Keratinocyte (primary cell): ENCODE measurements at regions not wholly inside any gene's neighbourhood (a gene's known extent, or its start where the extent isn't known, plus 50 kb on each side); places are given as distances from the start of the nearest gene placed in this dataset.

Experiments
- DNase-seq: peaks from one replicate; pipeline ENCODE4 v3.0.0-alpha.2; 2011; ENCODE audit warnings: low read depth, missing footprints, low spot score
- FAIRE-seq: peaks from 2 replicates; lab custom pipeline; 2011; peaks lifted over from hg19 to GRCh38; lab: Jason Lieb, UNC
- H2AFZ ChIP-seq: 2 replicates; pipeline ENCODE4 v1.6.0; 2012; ENCODE audit warnings: low read length, control low read depth, inconsistent platforms; ENCODE audit not compliant: control insufficient read depth
- H3K27ac ChIP-seq: 2 replicates; pipeline ENCODE4 v1.5.1; 2011; ENCODE audit warnings: low read length; ENCODE audit not compliant: control insufficient read depth, insufficient read depth
- H3K27me3 ChIP-seq: 3 replicates; pipeline ENCODE4 v1.6.0; 2011; ENCODE audit warnings: low read length; ENCODE audit not compliant: control insufficient read depth, insufficient read depth; ENCODE audit errors: extremely low read depth
- H3K36me3 ChIP-seq, 2 experiments: 2 replicates in 1 of 2; 3 replicates in 1 of 2; pipeline ENCODE4 v1.5.1; 2011; ENCODE audit warnings: low read length in 2 of 2, mild to moderate bottlenecking in 1 of 2; ENCODE audit not compliant: control insufficient read depth in 2 of 2, insufficient read depth in 2 of 2; ENCODE audit errors: extremely low read depth in 1 of 2
- H3K4me1 ChIP-seq: 3 replicates; pipeline ENCODE4 v1.5.1; 2011; ENCODE audit warnings: low read length; ENCODE audit not compliant: control insufficient read depth, insufficient read depth; ENCODE audit errors: extremely low read depth
- H3K4me2 ChIP-seq: 3 replicates; pipeline ENCODE4 v1.6.0; 2011; ENCODE audit warnings: low read depth, low read length; ENCODE audit not compliant: control insufficient read depth, insufficient read depth; ENCODE audit errors: extremely low read depth
- H3K4me3 ChIP-seq, 3 experiments: fragments of 200-600 bp in 1 of 3; sonication (generic) in 1 of 3; 2 replicates in 2 of 3; 3 replicates in 1 of 3; pipeline ENCODE4 v1.5.1; 2011 to 2016; ENCODE audit warnings: low read length in 3 of 3, mild to moderate bottlenecking in 3 of 3, control low read depth in 2 of 3, inconsistent platforms in 1 of 3, low read depth in 1 of 3, mixed read lengths in 1 of 3, mixed run types in 1 of 3, moderate library complexity in 1 of 3; ENCODE audit not compliant: control insufficient read depth in 2 of 3, insufficient read depth in 2 of 3; ENCODE audit errors: extremely low read depth in 1 of 3
- H3K79me2 ChIP-seq: 2 replicates; pipeline ENCODE4 v1.6.0; 2012; ENCODE audit warnings: low read length; ENCODE audit not compliant: control insufficient read depth, insufficient read depth
- H3K9ac ChIP-seq: 3 replicates; pipeline ENCODE4 v1.6.0; 2011; ENCODE audit warnings: low read length; ENCODE audit not compliant: control insufficient read depth, insufficient read depth; ENCODE audit errors: extremely low read depth
- H3K9me1 ChIP-seq: 3 replicates; pipeline ENCODE4 v1.6.0; 2011; ENCODE audit warnings: low read length; ENCODE audit not compliant: control insufficient read depth, insufficient read depth; ENCODE audit errors: extremely low read depth
- H3K9me3 ChIP-seq: 2 replicates; pipeline ENCODE4 v1.5.1; 2012; ENCODE audit warnings: low read depth, low read length; ENCODE audit not compliant: control insufficient read depth
- H4K20me1 ChIP-seq: 3 replicates; pipeline ENCODE4 v1.6.0; 2011; ENCODE audit warnings: low read length; ENCODE audit not compliant: control insufficient read depth, insufficient read depth; ENCODE audit errors: extremely low read depth
- CTCF ChIP-seq, 3 experiments: IDR thresholded peaks in 1 of 3; conservative IDR thresholded peaks in 1 of 3; optimal IDR thresholded peaks in 1 of 3; 2 replicates in 2 of 3; 3 replicates in 1 of 3; pipeline versions ENCODE3 to v1.5.1; 2011; ENCODE audit warnings: low read length in 3 of 3, mild to moderate bottlenecking in 3 of 3, moderate library complexity in 2 of 3, control low read depth in 1 of 3, inconsistent platforms in 1 of 3; ENCODE audit not compliant: insufficient read depth in 2 of 3; ENCODE audit errors: extremely low read depth in 1 of 3
- EZH2 ChIP-seq: IDR thresholded peaks from one replicate; pipeline ENCODE4 v1.6.1; 2012; ENCODE audit warnings: inconsistent platforms, mild to moderate bottlenecking, low read length, moderate library complexity
- dilution Hi-C: fragments of 300-500 bp; cut with MboI; formaldehyde crosslinking; loops from one replicate; pipeline ENCODE4 v1.7.0; 2020; ENCODE audit warnings: low sequenced_read_pairs; ENCODE audit not compliant: extremely low pct_ligation_motif_present

- dilution Hi-C loops: no loop called here
- H2AFZ ChIP-seq: no peak overlapping the region
- H3K9me1 ChIP-seq: no peaks in the 10 kb centered on the region
- H3K79me2 ChIP-seq: no peaks in the 10 kb centered on the region
- H3K4me3 ChIP-seq: no peak overlapping the region
- no peak for TF ChIP-seq CTCF (optimal IDR thresholded peaks at IDR 0.05 in 1 of 3, IDR thresholded peaks at IDR 0.05 in 1 of 3, conservative IDR thresholded peaks at IDR 0.05 in 1 of 3; ENCODE audit: extremely low read depth in 1 of 3, insufficient read depth in 2 of 3, low read length in 3 of 3)
- no peak for TF ChIP-seq EZH2
- no peaks in the 10 kb centered on the region for H3K4me1 ChIP-seq
- no peak overlapping the region for H3K9ac ChIP-seq
- H3K4me2 ChIP-seq: no peak overlapping the region
- no peak for FAIRE-seq
- DNase-seq: no peak
- no peaks in the 10 kb centered on the region for H3K9me3 ChIP-seq
- H3K36me3 ChIP-seq: no peaks in the 10 kb centered on the region
- H3K27me3 ChIP-seq: peaks cover 9% of the 10 kb centered on the region
- no peak overlapping the region for H3K27ac ChIP-seq
- H4K20me1 ChIP-seq: no peaks in the 10 kb centered on the region
Measured at GRCh38 chr5:173550641-173551040, 65.8 kb downstream of the BOD1 start.

GRCh38 chr5:173549644-173550043 is 66.8 kb downstream of the BOD1 start:
- TF ChIP-seq CTCF (optimal IDR thresholded peaks at IDR 0.05 in 1 of 3, IDR thresholded peaks at IDR 0.05 in 1 of 3, conservative IDR thresholded peaks at IDR 0.05 in 1 of 3; ENCODE audit: extremely low read depth in 1 of 3, insufficient read depth in 2 of 3, low read length in 3 of 3) (no peak), EZH2 (no peak)
- FAIRE-seq (no peak), DNase-seq (no peak)
- Histone ChIP-seq H3K9ac (no peak overlapping the region), H3K4me1 (no peaks in the 10 kb centered on the region), H3K4me3 (no peak overlapping the region), H3K27ac (no peak overlapping the region), H3K9me1 (no peaks in the 10 kb centered on the region), H3K36me3 (no peaks in the 10 kb centered on the region), H3K27me3 (no peaks in the 10 kb centered on the region), H4K20me1 (no peaks in the 10 kb centered on the region), H3K4me2 (no peak overlapping the region), H2AFZ (no peak overlapping the region), H3K9me3 (no peaks in the 10 kb centered on the region), H3K79me2 (no peaks in the 10 kb centered on the region)
- dilution Hi-C loops: no loop called here
